Endothelial cell of umbilical vein (primary cell): ENCODE measurements at regions not wholly inside any gene's neighbourhood (a gene's known extent, or its start where the extent isn't known, plus 50 kb on each side); places are given as distances from the start of the nearest gene placed in this dataset.

Experiments
- BruUV-seq: library from RNA; stranded (reverse); fragments of 400-500 nt; replicated peaks from 2 replicates; lab custom pipeline; 2021; lab: Mats Ljungman, UMichigan
- CTCF ChIA-PET: fragments of 300-600, 350-600 bp; sonication (Branson Sonifier 250); formaldehyde crosslinking; loops from one replicate; lab custom pipeline; 2021; ENCODE audit warnings: antibody characterized with exemption, inconsistent platforms; lab: Charles Lee
- POLR2A ChIA-PET: fragments of 300-600, 350-600 bp; sonication (Branson Sonifier 250); formaldehyde crosslinking; loops from one replicate; lab custom pipeline; 2021; ENCODE audit warnings: antibody characterized with exemption, inconsistent platforms; lab: Charles Lee
- DNase-seq: peaks from one replicate; pipeline ENCODE4 v3.0.0-alpha.2; 2011; ENCODE audit warnings: low read depth, low spot score
- FAIRE-seq: peaks from 2 replicates; lab custom pipeline; 2011; peaks lifted over from hg19 to GRCh38; lab: Jason Lieb, UNC
- H2AFZ ChIP-seq: 2 replicates; pipeline ENCODE4 v1.6.0; 2012; ENCODE audit warnings: low read depth, low read length, control low read depth, inconsistent platforms
- H3K27ac ChIP-seq: 2 replicates; pipeline ENCODE4 v1.5.1; 2011; ENCODE audit warnings: low read depth, mild to moderate bottlenecking, control low read depth, low read length, moderate library complexity; ENCODE audit not compliant: insufficient read depth
- H3K27me3 ChIP-seq, 2 experiments: 2 replicates each; pipeline versions ENCODE4 v1.6.0 to v1.6.1; 2011; ENCODE audit warnings: low read length in 2 of 2, mixed read lengths in 1 of 2; ENCODE audit not compliant: control insufficient read depth in 2 of 2, insufficient read depth in 2 of 2
- H3K36me3 ChIP-seq, 2 experiments: 2 replicates in 1 of 2; 3 replicates in 1 of 2; pipeline ENCODE4 v1.5.1; 2011; ENCODE audit warnings: low read length in 2 of 2, mild to moderate bottlenecking in 1 of 2, moderate library complexity in 1 of 2; ENCODE audit not compliant: control insufficient read depth in 2 of 2, insufficient read depth in 2 of 2; ENCODE audit errors: extremely low read depth in 1 of 2
- H3K4me1 ChIP-seq: 3 replicates; pipeline ENCODE4 v1.5.1; 2011; ENCODE audit warnings: mild to moderate bottlenecking, low read length; ENCODE audit not compliant: control insufficient read depth, insufficient read depth; ENCODE audit errors: extremely low read depth
- H3K4me2 ChIP-seq: 2 replicates; pipeline ENCODE4 v1.6.1; 2011; ENCODE audit warnings: low read length, control low read depth, mixed read lengths; ENCODE audit not compliant: insufficient read depth
- H3K4me3 ChIP-seq, 3 experiments: fragments of 200-600 bp in 1 of 3; sonication (generic), shearing (Covaris generic) in 1 of 3; replicated peaks in 1 of 3; 2 replicates each; pipeline ENCODE4 v1.5.1; 2011 to 2016; ENCODE audit warnings: control low read depth in 3 of 3, low read length in 3 of 3, mild to moderate bottlenecking in 2 of 3, inconsistent platforms in 1 of 3, low read depth in 1 of 3, moderate library complexity in 1 of 3; ENCODE audit not compliant: insufficient read depth in 1 of 3
- H3K79me2 ChIP-seq: 2 replicates; pipeline ENCODE4 v1.6.0; 2012; ENCODE audit warnings: low read length, inconsistent platforms; ENCODE audit not compliant: control insufficient read depth, insufficient read depth
- H3K9ac ChIP-seq: replicated peaks from 2 replicates; pipeline ENCODE3; 2011; ENCODE audit warnings: low read length, control low read depth; ENCODE audit not compliant: insufficient read depth; ENCODE audit errors: extremely low read depth
- H3K9me1 ChIP-seq: replicated peaks from 3 replicates; pipeline ENCODE4 v1.6.0; 2011; ENCODE audit warnings: mild to moderate bottlenecking, low read length; ENCODE audit not compliant: control insufficient read depth, insufficient read depth; ENCODE audit errors: extremely low read depth
- H3K9me3 ChIP-seq: replicated peaks from 2 replicates; pipeline ENCODE4 v1.5.1; 2012; ENCODE audit warnings: low read length, inconsistent platforms; ENCODE audit not compliant: control insufficient read depth, insufficient read depth
- H4K20me1 ChIP-seq: replicated peaks from 2 replicates; pipeline ENCODE3; 2011; ENCODE audit warnings: mild to moderate bottlenecking, low read length; ENCODE audit not compliant: control insufficient read depth, insufficient read depth; ENCODE audit errors: extremely low read depth
- CTCF ChIP-seq, 2 donors: IDR thresholded peaks; 1 replicate in 1 of 2; 2 replicates in 1 of 2; pipeline ENCODE4 v1.5.1; 2011; ENCODE audit warnings: low read length in 2 of 2, mild to moderate bottlenecking in 2 of 2, moderate library complexity in 2 of 2, control low read depth in 1 of 2, inconsistent platforms in 1 of 2, low read depth in 1 of 2; ENCODE audit not compliant: insufficient read depth in 1 of 2; ENCODE audit errors: extremely low read depth in 1 of 2
- EZH2 ChIP-seq: IDR thresholded peaks from 2 replicates; pipeline ENCODE4 v1.6.1; 2012; ENCODE audit warnings: borderline replicate concordance, low read depth, mild to moderate bottlenecking, moderate library complexity, low read length, inconsistent platforms; ENCODE audit not compliant: severe bottlenecking
- FOS ChIP-seq: IDR thresholded peaks from 2 replicates; pipeline ENCODE4 v1.6.1; 2011; ENCODE audit warnings: mild to moderate bottlenecking, low read length, moderate library complexity, borderline replicate concordance; ENCODE audit not compliant: insufficient read depth
- GATA2 ChIP-seq: IDR thresholded peaks from 2 replicates; pipeline ENCODE4 v1.7.0; 2011; ENCODE audit warnings: low read depth, mild to moderate bottlenecking, moderate library complexity, mixed read lengths, low read length; ENCODE audit not compliant: insufficient read length, insufficient read depth
- JUN ChIP-seq: IDR thresholded peaks from 2 replicates; pipeline ENCODE4 v1.6.1; 2011; ENCODE audit warnings: borderline replicate concordance, low read depth; ENCODE audit not compliant: insufficient read length, insufficient read depth
- MAX ChIP-seq: IDR thresholded peaks from 2 replicates; pipeline ENCODE4 v1.6.1; 2011; ENCODE audit not compliant: insufficient read depth, insufficient read length
- MYC ChIP-seq: IDR thresholded peaks from one replicate; pipeline ENCODE4 v1.6.1; 2011; ENCODE audit warnings: mild to moderate bottlenecking, low read depth, low read length
- POLR2A ChIP-seq: IDR thresholded peaks from 2 replicates; pipeline ENCODE4 v1.6.1; 2012; ENCODE audit warnings: low read depth, mild to moderate bottlenecking, control low read depth, low read length
- POLR2AphosphoS5 ChIP-seq: IDR thresholded peaks from 2 replicates; pipeline ENCODE4 v1.6.1; 2012; ENCODE audit warnings: low read depth, mild to moderate bottlenecking, control low read depth, low read length, moderate library complexity; ENCODE audit not compliant: insufficient read depth
- dilution Hi-C: fragments of 300-500 bp; cut with MboI; formaldehyde crosslinking; loops from one replicate; pipeline ENCODE4 v1.15.0; 2019; ENCODE audit warnings: low sequenced_read_pairs; ENCODE audit not compliant: extremely low pct_ligation_motif_present
- intact Hi-C: fragments of 100-400 bp; cut with micrococcal nuclease; formaldehyde crosslinking; loops from one replicate; pipeline ENCODE4 v1.10.0; 2022

- DNase-seq: no peak
- no peak for TF ChIP-seq JUN
- TF ChIP-seq MYC: no peak
- no peak for TF ChIP-seq FOS
- TF ChIP-seq POLR2AphosphoS5: no peak
- TF ChIP-seq POLR2A: no peak
- no peak for TF ChIP-seq EZH2
- TF ChIP-seq MAX: no peak
- no peak for TF ChIP-seq CTCF (IDR thresholded peaks at IDR 0.05; ENCODE audit: extremely low read depth in 1 of 2, insufficient read depth in 1 of 2, low read depth in 1 of 2, low read length in 2 of 2)
- no peak for TF ChIP-seq GATA2
- Histone ChIP-seq H3K4me1 (no peaks in the 10 kb centered on the region), H3K4me2 (no peak overlapping the region), H3K27me3 (no peaks in the 10 kb centered on the region), H2AFZ (no peak overlapping the region), H3K79me2 (no peaks in the 10 kb centered on the region), H3K9me3 (peaks cover 2% of the 10 kb centered on the region), H3K27ac (no peak overlapping the region), H3K36me3 (no peaks in the 10 kb centered on the region), H3K9ac (no peak overlapping the region), H3K9me1 (no peaks in the 10 kb centered on the region), H3K4me3 (no peak overlapping the region), H4K20me1 (no peaks in the 10 kb centered on the region)
- no TSS peak for BruUV-seq
- FAIRE-seq: no peak
- intact Hi-C loops (no loop called here), dilution Hi-C loops (no loop called here)
- ChIA-PET CTCF (no interaction called here), POLR2A (no interaction called here)
These were observed 1247.6 kb upstream of the MIR17HG start for GRCh38 chr13:90099847-90100246.
